ENCODE measurements at regions not wholly inside any gene's neighbourhood (a gene's known extent, or its start where the extent isn't known, plus 50 kb on each side); places are given as distances from the start of the nearest gene placed in this dataset.
"Not testable (repeated sequence)": the region's sequence is repeated elsewhere in the genome, so short reads cannot be mapped to it uniquely, and the experiment has no call there.

DNA sequence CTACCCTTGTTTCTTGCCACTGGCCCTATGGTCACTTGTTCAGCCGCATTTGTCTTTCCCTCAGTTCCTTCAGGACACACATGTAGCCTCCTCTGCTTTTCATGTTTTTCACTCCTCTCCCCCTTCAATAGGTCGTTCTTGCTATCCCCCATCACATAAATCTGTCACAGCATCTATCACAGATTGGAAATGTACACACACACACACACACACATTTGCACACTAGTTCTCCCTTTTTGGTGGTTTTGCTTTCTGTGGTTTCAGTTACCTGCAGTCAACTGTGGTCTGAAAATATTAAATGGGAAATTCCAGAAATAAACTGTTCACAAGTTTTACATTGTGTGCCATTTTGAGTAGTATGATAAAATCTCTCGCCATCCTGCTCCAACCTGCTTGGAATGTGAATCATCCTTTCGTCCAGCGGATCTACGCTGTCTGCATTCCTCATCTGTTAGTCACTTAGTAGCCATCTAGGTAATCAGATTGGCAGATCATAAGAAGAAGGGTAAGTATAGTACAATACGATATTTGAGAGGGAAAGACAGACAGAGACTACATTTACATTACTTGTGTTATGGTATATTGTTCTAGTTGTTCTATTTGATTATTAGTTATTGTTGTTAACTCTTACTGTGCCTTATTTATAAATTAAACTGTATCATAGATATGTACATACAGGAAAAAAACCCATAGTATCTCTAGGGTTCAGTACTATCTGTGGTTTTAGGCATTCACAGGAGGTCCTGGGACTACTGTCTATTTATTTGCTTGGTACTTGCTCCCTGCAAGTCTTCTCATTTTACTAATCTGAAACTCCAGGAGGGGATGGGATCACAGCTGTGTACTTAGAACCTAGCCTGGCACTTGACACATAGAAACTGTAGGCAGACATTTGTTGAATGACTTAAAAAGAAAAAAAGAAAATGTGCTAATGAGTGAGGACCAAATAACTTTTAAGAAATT, 86.1 kb upstream of the PNPT1 start:
- Histone ChIP-seq H3K4me1 (ENCODE audit: insufficient read depth) (no peaks in the 10 kb centered on the region), H3K9me3 (no peaks in the 10 kb centered on the region), H3K27ac (no peak overlapping the region), H3K36me3 (no peaks in the 10 kb centered on the region), H3K27me3 (no peaks in the 10 kb centered on the region), H3K4me3 (no peak overlapping the region)
- no peak for DNase-seq
- TF ChIP-seq, protein P1, sequence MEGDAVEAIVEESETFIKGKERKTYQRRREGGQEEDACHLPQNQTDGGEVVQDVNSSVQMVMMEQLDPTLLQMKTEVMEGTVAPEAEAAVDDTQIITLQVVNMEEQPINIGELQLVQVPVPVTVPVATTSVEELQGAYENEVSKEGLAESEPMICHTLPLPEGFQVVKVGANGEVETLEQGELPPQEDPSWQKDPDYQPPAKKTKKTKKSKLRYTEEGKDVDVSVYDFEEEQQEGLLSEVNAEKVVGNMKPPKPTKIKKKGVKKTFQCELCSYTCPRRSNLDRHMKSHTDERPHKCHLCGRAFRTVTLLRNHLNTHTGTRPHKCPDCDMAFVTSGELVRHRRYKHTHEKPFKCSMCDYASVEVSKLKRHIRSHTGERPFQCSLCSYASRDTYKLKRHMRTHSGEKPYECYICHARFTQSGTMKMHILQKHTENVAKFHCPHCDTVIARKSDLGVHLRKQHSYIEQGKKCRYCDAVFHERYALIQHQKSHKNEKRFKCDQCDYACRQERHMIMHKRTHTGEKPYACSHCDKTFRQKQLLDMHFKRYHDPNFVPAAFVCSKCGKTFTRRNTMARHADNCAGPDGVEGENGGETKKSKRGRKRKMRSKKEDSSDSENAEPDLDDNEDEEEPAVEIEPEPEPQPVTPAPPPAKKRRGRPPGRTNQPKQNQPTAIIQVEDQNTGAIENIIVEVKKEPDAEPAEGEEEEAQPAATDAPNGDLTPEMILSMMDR (IDR thresholded peaks at IDR 0.05): no peak
- no peak for TF ChIP-seq POLR2A (IDR thresholded peaks at IDR 0.05)
- no peak for TF ChIP-seq EP300 (IDR thresholded peaks at IDR 0.05)
- WGBS, 3 donors: 27 to 56% (median 52%) methylated on average over 7 of the region's 7 CpGs
- intact Hi-C loops (cut with DNase I): loop anchor here in 1 of 4 donors (5.0 kb wide), 1 partner anchor 183 kb away; no protein-coding TSS in a partner anchor

GRCh38 chr2:55776966-55777365, 83.3 kb upstream of the PNPT1 start:
- 91 to 95% (median 94%) methylated on average over 3 of the region's 3 CpGs for WGBS, 3 donors
- TF ChIP-seq POLR2A (IDR thresholded peaks at IDR 0.05): no peak
- no peak for TF ChIP-seq EP300 (IDR thresholded peaks at IDR 0.05)
- TF ChIP-seq, protein P1 (IDR thresholded peaks at IDR 0.05): no peak
- no peak for DNase-seq
- H3K4me3 ChIP-seq: no peak overlapping the region
- H3K9me3 ChIP-seq: no peaks in the 10 kb centered on the region
- no peaks in the 10 kb centered on the region for H3K27me3 ChIP-seq
- intact Hi-C loops (cut with DNase I): loop anchor here in 1 of 4 donors (5.0 kb wide), 1 partner anchor 185 kb away; no protein-coding TSS in a partner anchor
- no peaks in the 10 kb centered on the region for H3K36me3 ChIP-seq
- H3K4me1 ChIP-seq (ENCODE audit: insufficient read depth): no peaks in the 10 kb centered on the region
- H3K27ac ChIP-seq: no peak overlapping the region

- Histone ChIP-seq H3K27ac (no peak overlapping the region), H3K4me1 (ENCODE audit: insufficient read depth) (no peaks in the 10 kb centered on the region), H3K27me3 (no peaks in the 10 kb centered on the region), H3K4me3 (no peak overlapping the region), H3K36me3 (no peaks in the 10 kb centered on the region), H3K9me3 (no peaks in the 10 kb centered on the region)
- intact Hi-C loops (cut with DNase I): loop anchor here in 1 of 4 donors (5.0 kb wide), 1 partner anchor 186 kb away; no protein-coding TSS in a partner anchor
- TF ChIP-seq, protein P1 (IDR thresholded peaks at IDR 0.05): no peak
- TF ChIP-seq EP300 (IDR thresholded peaks at IDR 0.05) (no peak), POLR2A (IDR thresholded peaks at IDR 0.05) (no peak)
- no peak for DNase-seq
- WGBS, 3 donors: 90 to 92% (median 91%) methylated on average over 2 of the region's 2 CpGs
Measured at GRCh38 chr2:55776479-55776878, 82.8 kb upstream of the PNPT1 start.

DNA sequence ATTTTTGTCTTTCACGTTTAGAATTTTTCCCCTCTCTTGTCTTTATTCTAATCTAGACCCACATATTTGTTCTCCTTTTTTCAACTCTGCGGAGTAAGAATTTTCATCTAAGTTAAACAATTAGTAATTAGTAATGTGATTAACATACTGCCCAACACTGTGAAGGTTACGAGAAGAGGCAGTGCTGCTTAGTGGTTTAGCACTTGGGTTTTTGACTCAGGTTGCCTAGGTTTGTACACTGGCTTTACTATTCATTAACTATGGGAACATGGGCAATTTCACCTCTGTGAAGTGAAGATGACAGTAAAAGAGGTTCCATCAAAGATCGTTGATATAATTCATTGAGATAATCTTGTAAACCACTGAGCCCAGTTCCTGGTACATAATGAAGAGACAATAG, 82.2 kb upstream of the PNPT1 start:
- TF ChIP-seq EP300 (IDR thresholded peaks at IDR 0.05) (no peak), POLR2A (IDR thresholded peaks at IDR 0.05) (no peak)
- TF ChIP-seq, protein P1 (IDR thresholded peaks at IDR 0.05): no peak
- Histone ChIP-seq H3K4me3 (no peak overlapping the region), H3K4me1 (ENCODE audit: insufficient read depth) (no peaks in the 10 kb centered on the region), H3K36me3 (no peaks in the 10 kb centered on the region), H3K27ac (no peak overlapping the region), H3K9me3 (no peaks in the 10 kb centered on the region), H3K27me3 (no peaks in the 10 kb centered on the region)
- no peak for DNase-seq
- intact Hi-C loops (cut with DNase I): loop anchor here in 1 of 4 donors (5.0 kb wide), 1 partner anchor 186 kb away; no protein-coding TSS in a partner anchor
- WGBS, 3 donors: 55 to 72% (median 68%) methylated on average over 4 of the region's 4 CpGs

DNA sequence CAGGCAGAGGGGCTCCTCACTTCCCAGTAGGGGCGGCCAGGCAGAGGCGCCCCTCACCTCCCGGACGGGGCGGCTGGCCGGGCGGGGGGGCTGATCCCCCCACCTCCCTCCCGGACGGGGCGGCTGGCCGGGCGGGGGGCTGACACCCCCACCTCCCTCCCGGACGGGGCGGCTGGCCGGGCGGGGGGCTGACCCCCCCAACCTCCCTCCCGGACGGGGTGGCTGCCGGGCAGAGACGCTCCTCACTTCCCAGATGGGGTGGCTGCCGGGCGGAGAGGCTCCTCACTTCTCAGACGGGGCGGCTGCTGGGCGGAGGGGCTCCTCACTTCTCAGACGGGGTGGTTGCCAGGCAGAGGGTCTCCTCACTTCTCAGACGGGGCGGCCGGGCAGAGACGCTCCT, 80.0 kb upstream of the PNPT1 start:
- H3K4me1 ChIP-seq (ENCODE audit: insufficient read depth); H3K36me3 ChIP-seq; H3K27ac ChIP-seq; DNase-seq; H3K4me3 ChIP-seq; H3K9me3 ChIP-seq; intact Hi-C loops (cut with DNase I); H3K27me3 ChIP-seq: not testable (repeated sequence)
- 94% methylated on average over 21 of the region's 31 CpGs; no CpG with 5 or more reads in 2 of the 3 donors for WGBS, 3 donors
